Mammary epithelial cell (primary cell): ENCODE measurements at regions not wholly inside any gene's neighbourhood (a gene's known extent, or its start where the extent isn't known, plus 50 kb on each side); places are given as distances from the start of the nearest gene placed in this dataset.

Experiments used
- EZH2 ChIP-seq: IDR thresholded peaks from 2 replicates; pipeline ENCODE4 v1.6.1; 2012; ENCODE audit warnings: low read length, inconsistent platforms, borderline replicate concordance
- TF ChIP-seq, protein P1 (sequence below), 2 donors: IDR thresholded peaks in 1 of 2; conservative IDR thresholded peaks in 1 of 2; 2 replicates each; pipeline ENCODE4 v1.5.1; 2011 to 2012; ENCODE audit warnings: inconsistent platforms in 2 of 2, low read length in 2 of 2, mild to moderate bottlenecking in 2 of 2, control low read depth in 1 of 2, low read depth in 1 of 2; ENCODE audit not compliant: insufficient read depth in 1 of 2; ENCODE audit errors: extremely low read depth in 1 of 2

DNA sequence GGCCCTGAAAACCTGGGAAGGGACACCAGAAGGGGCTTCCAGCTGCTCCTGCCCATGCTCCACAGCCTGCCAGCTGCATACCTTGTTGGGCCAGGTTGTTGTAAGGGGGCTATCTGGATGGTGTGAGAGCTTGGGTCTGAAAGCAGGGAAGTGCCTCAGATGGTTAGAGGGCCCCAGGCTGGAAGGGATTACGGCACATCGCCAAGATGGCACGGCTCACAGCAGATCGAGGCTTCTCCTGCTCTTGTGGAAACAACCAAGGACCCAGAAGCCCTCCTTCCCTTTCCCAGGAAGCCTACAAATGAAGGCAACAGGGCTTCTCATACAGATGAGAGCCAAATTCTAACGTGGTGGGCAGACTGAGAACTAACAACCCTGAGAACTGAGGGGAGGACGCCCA is 121.7 kb upstream of the ADCY2 start:
- TF ChIP-seq, protein P1, sequence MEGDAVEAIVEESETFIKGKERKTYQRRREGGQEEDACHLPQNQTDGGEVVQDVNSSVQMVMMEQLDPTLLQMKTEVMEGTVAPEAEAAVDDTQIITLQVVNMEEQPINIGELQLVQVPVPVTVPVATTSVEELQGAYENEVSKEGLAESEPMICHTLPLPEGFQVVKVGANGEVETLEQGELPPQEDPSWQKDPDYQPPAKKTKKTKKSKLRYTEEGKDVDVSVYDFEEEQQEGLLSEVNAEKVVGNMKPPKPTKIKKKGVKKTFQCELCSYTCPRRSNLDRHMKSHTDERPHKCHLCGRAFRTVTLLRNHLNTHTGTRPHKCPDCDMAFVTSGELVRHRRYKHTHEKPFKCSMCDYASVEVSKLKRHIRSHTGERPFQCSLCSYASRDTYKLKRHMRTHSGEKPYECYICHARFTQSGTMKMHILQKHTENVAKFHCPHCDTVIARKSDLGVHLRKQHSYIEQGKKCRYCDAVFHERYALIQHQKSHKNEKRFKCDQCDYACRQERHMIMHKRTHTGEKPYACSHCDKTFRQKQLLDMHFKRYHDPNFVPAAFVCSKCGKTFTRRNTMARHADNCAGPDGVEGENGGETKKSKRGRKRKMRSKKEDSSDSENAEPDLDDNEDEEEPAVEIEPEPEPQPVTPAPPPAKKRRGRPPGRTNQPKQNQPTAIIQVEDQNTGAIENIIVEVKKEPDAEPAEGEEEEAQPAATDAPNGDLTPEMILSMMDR (conservative IDR thresholded peaks at IDR 0.05 in 1 of 2, IDR thresholded peaks at IDR 0.05 in 1 of 2; ENCODE audit: extremely low read depth in 1 of 2, insufficient read depth in 1 of 2, low read depth in 1 of 2, low read length in 2 of 2): no peak
- TF ChIP-seq EZH2: no peak
